Uterus (tissue), 2 donors: ENCODE measurements at regions not wholly inside any gene's neighbourhood (a gene's known extent, or its start where the extent isn't known, plus 50 kb on each side); places are given as distances from the start of the nearest gene placed in this dataset.

Experiments used
- POLR2A ChIP-seq, 2 donors: fragments of 450-650 bp; IDR thresholded peaks; one replicate each; pipeline ENCODE4 v1.6.1; 2016; ENCODE audit warnings: antibody characterized with exemption in 2 of 2, mild to moderate bottlenecking in 1 of 2, moderate library complexity in 1 of 2
- TF ChIP-seq, protein P1 (sequence below), 4 experiments: fragments of 200-600 bp in 2 of 4; fragments of 450-650 bp in 2 of 4; sonication (generic) in 2 of 4; IDR thresholded peaks; one replicate each; pipeline ENCODE4 v1.5.1; 2016 to 2019; ENCODE audit warnings: antibody characterized with exemption in 4 of 4, mild to moderate bottlenecking in 2 of 4, moderate library complexity in 1 of 4

- TF ChIP-seq POLR2A (IDR thresholded peaks at IDR 0.05): no peak
- TF ChIP-seq, protein P1, sequence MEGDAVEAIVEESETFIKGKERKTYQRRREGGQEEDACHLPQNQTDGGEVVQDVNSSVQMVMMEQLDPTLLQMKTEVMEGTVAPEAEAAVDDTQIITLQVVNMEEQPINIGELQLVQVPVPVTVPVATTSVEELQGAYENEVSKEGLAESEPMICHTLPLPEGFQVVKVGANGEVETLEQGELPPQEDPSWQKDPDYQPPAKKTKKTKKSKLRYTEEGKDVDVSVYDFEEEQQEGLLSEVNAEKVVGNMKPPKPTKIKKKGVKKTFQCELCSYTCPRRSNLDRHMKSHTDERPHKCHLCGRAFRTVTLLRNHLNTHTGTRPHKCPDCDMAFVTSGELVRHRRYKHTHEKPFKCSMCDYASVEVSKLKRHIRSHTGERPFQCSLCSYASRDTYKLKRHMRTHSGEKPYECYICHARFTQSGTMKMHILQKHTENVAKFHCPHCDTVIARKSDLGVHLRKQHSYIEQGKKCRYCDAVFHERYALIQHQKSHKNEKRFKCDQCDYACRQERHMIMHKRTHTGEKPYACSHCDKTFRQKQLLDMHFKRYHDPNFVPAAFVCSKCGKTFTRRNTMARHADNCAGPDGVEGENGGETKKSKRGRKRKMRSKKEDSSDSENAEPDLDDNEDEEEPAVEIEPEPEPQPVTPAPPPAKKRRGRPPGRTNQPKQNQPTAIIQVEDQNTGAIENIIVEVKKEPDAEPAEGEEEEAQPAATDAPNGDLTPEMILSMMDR (IDR thresholded peaks at IDR 0.05): no peak
Observed at GRCh38 chr3:16834753-16835152, 50.0 kb upstream of the PLCL2 start.
